ENCODE measurements at regions not wholly inside any gene's neighbourhood (a gene's known extent, or its start where the extent isn't known, plus 50 kb on each side); places are given as distances from the start of the nearest gene placed in this dataset.

DNA sequence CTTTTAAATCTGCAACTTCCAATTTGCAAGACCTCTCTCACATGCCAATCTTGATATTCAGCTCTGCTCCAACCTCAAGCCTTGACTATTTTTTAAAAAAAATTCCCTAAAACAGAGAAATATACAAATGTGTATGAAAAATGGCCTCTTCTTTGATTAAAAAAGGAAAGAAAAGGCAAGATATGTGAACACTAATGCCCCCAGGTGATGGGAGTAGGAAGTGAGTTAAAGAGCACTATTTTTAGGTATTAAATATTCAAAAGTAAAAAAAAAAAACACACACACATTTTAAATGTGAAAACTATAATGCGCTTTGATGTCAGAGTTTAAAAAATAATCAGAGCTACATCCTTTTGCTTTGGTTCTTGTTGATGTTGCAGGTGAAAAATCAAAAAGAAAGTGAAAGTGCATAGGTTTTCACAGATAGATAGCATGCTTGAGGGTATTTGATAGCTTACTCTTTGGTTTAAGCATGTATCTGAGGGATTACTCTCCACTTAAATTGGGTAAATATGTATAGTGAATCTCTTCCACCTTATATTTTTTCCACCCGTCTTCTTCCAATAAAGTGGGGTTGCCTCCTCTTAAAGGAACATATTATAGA, 406.0 kb upstream of the POU3F3 start:
- DNase-seq (ENCODE audit: low read depth), result no peak

DNA sequence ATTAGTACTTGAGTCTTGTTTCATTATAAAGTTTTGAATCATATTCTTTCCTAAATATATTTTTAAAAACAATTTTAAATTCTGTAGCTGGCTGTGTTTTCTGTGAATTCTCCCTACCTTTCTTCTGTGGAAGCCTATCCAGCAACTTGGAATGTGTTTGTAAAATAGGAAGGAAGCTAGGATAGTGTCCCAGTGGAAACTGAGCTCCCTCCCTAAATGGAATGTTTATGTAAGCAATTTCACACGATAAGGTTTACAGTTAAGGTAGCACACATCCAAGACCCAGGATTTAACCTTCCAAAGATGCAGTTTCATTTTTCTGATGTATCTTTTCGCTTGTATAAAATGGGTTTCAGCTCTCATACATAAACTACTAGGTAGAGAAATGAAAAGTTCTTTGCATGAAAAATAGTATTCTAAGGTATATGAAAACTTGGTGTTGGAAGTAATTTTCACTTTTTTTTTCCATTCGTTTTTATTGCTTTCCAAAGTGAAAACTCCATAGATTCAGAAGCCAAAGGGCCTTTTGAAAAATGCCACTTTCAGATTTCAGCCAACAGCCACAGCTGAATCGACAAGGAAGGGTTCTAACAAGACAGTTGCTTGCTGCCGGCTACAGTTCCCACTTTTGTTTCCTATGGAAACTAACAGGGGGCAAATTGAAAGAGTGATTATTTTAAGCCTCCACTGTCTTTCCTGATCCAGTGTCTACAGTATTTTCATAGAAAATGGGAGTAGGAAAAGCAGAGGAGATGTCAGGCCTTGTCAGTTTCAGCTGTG, 405.1 kb upstream of the POU3F3 start:
- DNase-seq (ENCODE audit: low read depth), result no peak

DNA sequence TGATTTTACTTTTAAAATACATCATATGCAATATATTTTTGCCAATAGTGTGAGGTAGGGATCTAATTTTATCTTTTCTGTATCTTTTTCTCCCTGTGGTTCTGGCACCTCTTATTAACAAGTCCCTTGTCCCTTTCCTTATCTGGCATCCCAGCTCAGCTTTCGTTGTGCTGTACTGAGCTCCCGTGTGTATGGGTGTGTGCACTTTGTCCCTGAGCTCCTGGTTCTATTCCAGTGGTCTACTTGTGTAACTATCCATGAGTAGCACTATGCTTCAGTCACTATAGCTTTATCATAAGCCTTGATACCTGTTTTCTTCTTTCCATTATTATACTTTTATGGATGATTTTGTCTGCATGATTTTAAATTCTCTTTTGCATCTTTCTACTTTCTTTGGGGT, 401.4 kb upstream of the POU3F3 start:
- no peak for DNase-seq (ENCODE audit: low read depth)

DNA sequence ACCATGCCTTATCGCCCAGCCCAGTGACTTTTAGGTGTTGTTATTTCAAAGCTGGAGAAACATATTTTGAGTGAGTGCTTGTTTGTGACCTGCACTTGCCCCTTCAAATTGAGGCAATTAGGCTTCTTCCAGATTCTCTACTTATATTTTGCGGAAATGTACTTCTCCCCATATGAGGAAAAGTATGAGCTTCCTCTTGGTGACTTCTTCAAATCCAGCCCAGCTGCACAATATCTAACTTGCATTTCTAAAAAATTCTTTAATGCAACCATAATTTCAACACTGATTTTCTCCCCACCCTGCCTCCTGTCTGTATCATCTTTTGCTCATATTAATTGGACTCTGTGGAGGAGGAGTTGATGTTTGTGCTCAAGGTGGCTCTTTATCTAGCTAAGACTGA, 391.2 kb upstream of the POU3F3 start:
- no peak for DNase-seq (ENCODE audit: low read depth)

DNA sequence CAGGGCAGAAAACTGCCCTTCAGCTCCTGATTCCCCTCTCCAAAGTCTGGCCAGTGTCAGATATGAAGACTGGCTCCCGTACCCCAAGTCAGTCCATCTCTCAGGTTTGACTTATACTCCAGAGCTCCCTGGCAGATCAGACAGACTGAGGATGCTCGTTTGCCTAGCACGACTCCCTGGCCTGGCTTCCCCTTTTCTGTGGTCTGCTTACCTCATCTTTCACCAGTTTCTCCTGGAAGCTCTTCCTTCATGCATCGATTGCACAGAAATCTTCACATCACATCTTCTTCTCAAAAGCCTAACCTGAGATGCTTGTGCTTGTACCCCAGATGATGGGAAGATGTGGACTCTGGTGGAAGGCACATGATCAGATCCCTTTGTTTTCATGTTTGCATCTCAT, 387.9 kb upstream of the POU3F3 start:
- no peak for DNase-seq (ENCODE audit: low read depth)

DNA sequence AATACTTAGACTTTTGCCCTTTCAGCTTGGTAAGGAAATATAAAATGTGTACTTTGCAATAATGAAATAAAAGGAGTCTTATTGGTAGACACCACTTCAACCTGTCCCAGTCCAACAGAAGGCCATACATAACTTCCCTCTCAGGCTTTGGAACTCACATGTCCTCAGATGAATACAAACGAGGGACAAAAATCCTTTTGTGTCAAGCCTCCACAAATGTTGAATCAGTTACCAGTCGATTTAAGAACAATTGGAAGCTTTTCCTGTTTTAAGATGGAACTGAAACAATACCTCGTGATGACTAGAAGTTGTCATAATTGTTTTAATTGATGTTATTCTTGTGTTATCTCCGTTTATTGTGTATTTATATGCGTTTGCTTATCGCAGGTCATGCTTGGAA, 385.1 kb upstream of the POU3F3 start:
- DNase-seq (ENCODE audit: low read depth), result no peak

DNA sequence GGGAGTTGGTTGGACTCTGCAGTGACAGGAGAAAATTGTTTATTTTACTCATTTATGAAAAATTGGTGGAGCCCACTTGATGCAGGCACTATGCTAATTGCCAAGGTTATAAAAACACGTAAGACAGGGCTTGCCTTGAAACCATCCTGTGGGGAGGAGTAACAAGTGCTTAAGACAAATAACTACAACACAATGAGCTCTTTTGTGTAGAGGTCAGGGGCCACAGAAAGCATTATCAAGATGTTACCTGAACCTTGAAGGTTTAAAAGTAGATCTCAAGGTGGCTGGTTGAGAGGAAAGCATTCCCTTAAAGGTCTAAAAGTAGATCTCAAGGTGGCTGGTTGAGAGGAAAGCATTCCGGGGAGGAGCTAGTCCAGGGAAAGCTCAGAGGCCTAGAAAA, 381.8 kb upstream of the POU3F3 start:
- DNase-seq (ENCODE audit: low read depth), result no peak

DNA sequence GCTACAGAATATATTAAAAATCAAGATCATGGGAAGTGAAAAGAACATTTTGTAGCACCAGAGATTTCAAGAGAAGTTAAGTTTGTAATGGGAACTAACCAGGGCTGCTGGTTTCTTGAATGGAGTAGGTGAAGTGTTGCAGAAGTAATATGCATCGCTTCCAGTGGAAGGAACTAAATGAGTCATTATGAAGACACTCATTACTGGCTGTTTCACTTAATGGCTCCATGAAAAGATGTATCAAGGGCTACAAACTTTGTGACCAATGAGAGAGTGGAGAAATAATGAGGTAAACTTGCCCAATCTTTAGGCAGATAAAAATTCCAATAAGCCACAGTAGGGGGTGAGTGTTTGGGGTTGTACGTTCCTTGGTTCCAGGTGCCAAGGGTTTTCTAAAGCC, 380.4 kb upstream of the POU3F3 start:
- DNase-seq (ENCODE audit: low read depth), result no peak

DNA sequence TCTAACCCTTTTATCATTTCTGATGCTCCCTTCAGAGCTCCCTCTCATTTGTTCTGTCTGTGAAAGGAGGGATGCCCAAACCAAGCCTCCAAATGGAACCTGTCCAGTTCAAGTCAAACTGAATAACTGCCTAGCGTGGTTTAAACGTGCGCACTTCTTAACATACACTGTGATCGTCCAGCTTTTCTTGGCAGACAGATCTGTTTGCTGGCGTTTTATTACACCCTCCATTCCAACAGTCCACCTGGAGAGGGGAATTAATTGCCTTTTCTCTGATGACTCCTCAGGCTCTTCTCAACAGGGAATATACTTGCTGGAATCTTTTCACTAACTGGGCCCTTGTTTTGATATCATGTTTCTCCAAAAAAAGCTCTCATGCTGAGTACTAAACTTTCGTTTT, 379.2 kb upstream of the POU3F3 start:
- DNase-seq (ENCODE audit: low read depth), result no peak

DNA sequence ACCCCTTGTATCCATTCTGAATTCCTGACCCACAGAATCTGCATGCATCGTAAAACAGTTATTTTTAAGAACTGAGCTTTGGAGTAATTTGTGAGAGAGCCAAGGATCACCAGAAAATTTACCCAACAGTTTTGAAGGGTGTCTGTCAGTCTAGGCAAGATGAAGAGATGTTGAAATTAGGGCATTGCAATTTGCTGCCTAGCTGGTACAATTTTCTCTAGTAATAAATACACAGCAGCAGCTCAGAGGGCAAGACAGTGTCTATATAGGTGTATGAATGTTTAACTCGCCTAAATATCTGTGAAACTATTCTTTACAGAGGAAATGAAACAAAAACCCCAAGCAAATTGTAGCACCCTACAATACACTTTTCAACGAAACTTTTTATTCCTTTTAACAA, 377.8 kb upstream of the POU3F3 start:
- no peak for DNase-seq (ENCODE audit: low read depth)

DNA sequence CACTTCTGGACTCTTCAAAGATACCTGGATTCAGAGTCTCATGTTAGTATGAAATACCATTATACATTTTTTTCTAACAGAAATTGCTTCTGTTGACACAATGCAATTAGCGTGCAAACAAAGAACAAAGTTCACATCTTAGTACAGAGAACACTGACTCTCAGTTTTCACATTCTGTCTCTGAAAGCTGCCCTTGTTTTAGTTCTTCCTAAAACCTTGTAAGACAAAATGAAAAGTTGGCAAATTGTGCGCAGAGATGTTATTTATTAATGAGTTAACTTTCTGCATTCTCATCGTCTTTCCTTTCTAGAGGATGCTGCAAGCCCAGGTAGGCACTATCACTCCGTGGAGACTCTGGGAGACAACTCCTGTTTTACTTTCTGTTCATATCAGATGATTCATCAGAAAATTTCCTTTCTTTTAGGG, 377.3 kb upstream of the POU3F3 start:
- no peak for DNase-seq (ENCODE audit: low read depth)

DNA sequence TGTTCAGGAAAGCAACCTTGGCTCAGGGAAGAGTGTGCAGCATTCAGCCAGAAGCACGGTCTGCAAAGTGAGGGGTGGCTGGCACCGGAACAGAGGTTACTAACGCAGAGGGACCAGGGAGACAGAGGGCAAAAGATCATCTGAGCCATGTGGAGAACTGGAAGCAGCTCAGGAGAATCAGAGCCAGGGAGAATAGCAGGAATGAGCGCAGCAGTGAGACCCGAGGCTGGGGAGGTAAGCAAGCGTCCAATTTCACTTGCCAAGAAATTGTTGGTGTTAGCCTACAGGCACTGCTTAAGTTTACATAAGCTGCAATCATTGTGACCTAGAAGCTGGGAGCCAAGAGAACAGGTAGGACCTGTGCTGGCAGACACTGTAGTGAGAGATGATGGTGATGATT, 372.6 kb upstream of the POU3F3 start:
- DNase-seq (ENCODE audit: low read depth), result no peak

DNA sequence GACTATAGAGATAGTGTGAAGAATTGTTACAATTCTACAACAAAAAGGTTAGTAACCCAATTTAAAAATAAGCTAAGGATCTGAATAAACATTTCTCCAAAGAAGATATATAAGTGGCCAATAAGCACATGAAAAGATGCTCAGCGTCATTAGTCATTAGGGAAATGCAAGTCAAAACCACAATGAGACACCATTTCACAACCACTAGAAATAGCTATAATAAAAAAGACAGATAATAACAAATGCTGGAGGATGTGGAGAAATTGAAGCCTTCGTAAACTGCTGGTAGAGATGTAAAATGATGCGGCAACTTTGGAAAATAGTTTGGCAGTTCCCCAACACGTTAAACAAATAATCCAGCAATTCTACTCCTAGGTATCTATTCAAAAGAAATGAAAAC, 366.5 kb upstream of the POU3F3 start:
- DNase-seq (ENCODE audit: low read depth), result no peak

DNA sequence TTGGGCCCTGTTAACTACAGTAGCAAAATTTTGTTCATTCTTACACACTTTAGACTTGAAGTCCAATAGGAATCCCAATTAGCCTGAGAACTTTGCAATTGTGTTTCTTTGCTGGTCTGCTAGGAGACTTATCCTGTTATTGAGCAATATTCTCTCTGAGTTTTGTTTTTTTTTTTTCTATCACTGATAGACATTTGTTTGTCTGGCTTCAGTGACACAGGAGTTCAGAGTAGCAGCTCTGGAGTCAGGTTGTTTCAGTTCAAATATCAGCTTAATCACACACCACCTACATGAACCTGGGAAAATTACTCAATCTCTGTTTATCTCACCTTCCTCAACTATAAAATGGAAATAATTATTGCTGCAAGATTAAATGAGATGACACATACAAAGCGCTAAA, 360.2 kb upstream of the POU3F3 start:
- no peak for DNase-seq (ENCODE audit: low read depth)

DNA sequence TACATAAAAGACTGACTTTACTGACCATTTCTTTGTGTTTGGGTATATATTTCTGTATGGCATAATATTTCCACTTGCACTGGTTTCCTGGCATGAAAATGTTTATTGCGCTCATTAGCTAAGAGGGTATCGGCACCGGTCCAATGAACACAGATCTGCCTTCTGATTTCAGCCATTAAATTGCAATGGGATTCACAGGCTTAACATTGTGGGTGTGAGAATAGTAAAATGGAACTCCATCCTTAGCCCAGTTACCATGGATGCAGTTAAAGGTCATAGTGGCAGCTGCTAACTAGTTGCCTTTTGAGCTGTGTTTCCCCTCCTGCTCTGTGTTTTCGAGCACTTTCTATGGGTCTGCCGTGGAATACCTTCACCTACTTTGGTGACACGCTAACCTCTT, 352.6 kb upstream of the POU3F3 start:
- DNase-seq (ENCODE audit: low read depth), result no peak

DNA sequence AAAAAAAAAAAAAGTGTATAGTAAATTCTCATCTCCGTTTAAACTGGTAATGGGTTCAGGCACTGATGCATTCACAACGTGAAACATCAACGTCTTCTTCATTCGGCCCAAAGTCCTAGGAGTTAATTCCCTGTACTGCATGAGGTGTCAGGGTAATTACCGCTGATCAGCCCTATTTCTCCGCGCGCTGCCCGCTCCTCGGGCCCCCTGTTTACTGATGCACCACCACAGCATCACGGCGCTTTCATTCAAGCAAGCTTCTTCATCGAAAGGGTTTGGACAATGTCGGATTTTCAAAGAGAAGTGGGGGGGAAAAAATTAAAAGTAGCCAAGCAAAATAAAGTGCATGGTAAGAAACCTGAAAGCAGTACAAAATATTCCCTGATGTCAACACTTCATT, 352.0 kb upstream of the POU3F3 start:
- no peak for DNase-seq (ENCODE audit: low read depth)

DNA sequence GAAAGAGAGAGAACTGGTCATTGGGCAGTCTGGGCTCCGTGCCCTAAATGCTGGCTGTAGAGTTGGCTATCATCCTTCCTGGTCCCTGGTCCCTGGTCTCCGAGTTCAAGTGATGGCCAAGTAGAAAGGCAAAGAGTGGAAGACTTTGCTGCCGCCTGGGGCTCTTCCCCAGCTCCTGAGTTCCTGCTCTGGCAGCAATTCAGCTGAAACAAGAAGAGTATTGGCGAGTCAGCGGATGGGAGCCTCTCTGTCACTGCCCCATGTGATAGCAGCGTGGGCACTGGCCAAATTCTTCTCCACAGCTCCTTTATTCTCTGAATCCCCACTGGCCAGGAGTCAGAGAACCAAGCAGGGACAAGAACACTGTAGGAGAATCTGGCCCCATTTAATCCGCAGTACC, 351.0 kb upstream of the POU3F3 start:
- no peak for DNase-seq (ENCODE audit: low read depth)

DNA sequence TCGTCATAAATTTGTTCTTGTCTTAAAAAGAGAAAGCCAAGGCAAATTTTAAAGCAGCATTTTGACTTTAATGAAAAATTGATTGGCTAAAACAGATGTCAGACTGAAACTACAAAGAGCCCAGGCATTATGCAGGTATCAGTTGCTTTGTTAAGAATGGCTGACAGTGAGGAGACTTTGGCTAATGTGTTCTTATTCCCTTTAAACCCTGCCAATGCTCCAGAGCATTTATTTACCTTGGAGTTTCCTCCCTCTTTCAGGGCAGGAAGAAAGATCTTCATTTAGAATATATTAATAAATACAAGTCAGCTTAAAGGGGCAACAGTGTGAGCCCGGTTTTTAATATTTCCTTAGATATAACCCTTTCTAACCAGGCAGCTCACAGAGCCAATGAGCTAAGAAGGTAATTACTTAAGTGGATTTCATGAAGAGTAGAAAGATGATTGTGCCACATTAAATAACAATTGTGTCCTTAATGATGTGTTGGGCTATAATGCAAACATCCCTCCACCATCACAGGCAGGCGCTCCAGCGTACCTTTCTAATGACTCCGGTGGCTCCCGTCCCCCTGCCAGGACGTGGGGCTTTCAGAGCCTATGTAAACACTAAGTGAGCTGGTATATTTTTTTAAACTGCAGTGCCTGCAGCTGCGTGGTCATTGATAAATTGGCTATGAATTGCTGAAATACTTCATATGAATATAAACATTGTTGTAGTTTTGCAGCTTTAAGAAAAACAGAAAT, 349.4 kb upstream of the POU3F3 start:
- no peak for DNase-seq (ENCODE audit: low read depth)

DNA sequence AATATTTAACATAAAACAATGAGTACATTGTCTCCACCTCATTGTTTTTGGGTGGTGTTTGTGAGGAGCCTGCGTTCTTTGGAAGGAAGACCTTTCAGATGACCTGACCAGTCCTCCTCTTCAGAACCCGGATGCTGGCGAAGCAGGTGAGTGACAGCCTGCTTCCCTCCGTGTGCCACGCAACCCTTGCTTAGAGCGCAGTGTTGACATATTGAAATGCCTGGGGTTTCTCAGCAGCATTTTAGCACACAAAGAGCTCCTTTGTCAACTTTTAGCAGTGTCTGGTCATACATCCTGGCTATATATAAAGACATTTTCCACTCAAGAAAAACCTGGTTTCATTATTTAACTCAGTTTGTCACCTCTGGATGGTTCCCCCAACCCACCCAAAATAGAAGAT, 335.7 kb upstream of the POU3F3 start:
- no peak for DNase-seq (ENCODE audit: low read depth)

DNA sequence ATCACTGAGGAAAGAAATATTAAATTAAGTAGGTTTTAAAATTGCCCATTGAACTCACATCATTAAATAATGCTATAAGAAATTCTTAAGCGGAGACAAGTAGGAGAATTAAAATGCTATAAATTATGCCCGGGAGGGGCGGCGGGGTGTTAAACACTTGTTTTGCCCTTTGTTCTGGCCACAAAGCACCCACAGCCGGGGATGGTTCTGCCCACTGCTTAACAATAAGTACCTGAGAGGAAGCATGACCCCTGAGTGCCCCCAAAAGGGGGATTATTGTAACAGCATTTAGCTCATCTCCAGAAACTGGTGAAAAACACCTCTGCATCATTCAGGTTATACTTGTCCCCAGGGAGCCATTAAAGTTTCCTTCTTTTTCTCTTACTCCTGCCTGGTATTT, 332.7 kb upstream of the POU3F3 start:
- DNase-seq (ENCODE audit: low read depth), result no peak

DNA sequence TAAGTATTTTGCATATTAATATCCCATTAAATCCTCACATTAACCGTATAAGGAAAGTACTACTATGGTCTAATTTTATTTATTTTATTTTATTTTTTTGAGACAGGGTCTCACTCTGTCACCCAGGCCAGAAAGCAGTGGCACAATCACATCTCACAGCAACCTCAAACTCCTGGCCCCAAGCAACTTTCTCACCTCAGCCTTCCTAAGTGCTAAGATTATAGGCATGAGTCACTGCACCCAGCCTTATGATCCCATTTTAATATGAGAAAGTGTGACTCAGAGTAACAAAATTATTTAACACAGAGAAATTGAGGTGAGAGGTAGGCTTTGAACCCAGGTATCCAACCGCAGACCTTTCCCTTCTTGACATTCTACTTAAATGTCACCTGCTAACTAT, 330.0 kb upstream of the POU3F3 start:
- DNase-seq (ENCODE audit: low read depth), result no peak

DNA sequence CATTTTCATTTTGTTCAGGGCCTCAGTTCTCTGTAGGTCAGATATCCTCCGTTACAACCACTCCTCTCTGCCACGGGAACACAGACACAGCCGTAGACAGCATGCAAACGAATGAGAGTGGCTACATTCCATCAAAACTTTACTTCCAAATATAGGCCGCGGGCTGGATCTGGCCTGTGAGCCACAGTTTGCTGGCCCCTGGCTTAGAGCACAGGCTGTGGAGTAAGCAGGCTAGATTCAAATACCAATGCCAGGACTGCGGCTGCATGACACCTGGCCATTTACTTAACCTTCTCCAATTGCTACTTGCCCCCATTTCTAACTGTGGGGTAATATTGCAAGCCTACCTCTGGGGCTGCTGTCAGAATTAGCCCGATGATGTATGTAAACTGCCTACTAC, 325.8 kb upstream of the POU3F3 start:
- DNase-seq (ENCODE audit: low read depth), result no peak

DNA sequence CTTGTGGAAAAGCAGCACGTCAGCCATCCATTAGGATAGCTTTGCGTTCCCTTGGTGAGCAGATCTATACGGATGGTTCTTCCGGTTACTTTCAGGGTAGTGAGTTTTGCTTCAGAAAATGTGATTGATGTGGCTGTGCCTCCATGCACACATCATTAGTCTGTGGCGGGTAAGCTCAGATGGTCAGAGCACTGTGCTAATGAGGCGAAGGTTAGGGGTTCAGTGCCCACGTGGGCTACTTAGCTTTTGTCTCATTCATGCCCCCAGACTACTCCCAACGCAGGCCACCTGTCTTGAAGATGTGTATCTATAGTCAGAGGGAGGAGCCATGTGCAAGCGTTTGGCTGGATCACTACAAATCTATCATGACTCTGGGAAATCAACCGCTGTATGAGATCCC, 322.8 kb upstream of the POU3F3 start:
- DNase-seq (ENCODE audit: low read depth), result no peak

DNA sequence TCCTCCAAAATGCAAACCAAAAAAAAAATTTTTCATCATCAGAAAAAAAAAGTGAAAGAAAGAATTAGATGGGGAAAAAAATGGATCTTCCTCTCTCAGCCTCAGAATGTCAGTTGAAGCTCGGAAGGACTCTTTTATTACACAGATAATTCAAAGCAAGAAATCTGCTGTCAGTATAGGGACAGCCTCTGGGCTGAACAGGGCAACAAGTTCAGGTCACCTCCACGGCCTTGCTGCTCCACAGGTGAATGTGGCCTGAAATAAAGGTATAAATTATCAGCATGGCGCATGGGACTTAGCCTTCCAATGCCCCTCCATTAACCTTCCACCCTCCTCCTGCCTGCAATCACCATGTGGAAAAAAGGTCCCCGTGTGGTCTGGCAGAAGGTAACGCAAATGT, 316.8 kb upstream of the POU3F3 start:
- DNase-seq (ENCODE audit: low read depth), result no peak

All from GM04503 (cell line).